Glomerular visceral epithelial cell (primary cell): ENCODE measurements at regions not wholly inside any gene's neighbourhood (a gene's known extent, or its start where the extent isn't known, plus 50 kb on each side); places are given as distances from the start of the nearest gene placed in this dataset.

ENCODE experiments used
- DNase-seq: peaks from one replicate; pipeline ENCODE4 v3.0.0-alpha.2; 2016; ENCODE audit errors: extremely low spot score

DNA sequence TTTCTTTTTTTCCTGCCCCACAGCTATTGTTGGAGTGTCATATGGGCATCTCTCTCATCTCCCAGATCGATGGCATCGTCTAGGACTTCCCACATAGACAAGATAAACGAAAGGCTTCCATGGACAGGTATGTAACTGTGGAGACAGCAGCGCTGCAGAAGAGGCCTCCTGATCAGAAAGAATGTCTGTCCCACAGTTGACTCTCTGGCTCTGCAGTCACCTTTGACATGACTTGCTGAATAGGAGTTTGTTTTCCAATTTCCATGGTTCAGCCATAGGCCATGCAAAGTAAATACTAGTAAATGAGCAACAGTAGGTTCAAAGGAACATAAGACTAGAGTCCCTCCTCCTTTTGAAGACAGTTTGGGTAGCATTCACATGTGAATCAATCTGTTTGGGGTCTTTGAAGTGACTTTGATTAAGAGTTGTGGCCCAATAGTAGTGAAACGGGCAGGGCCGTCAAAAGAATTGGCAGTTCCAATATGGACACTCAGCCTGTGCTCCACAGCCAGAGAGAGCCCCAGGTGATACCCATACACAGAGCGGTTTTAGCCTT is 134.7 kb upstream of the IFNGR1 start:
- DNase-seq: no peak

GRCh38 chr6:137353346-137353745 is 134.2 kb upstream of the IFNGR1 start:
- DNase-seq: peak; percentile 64

DNA sequence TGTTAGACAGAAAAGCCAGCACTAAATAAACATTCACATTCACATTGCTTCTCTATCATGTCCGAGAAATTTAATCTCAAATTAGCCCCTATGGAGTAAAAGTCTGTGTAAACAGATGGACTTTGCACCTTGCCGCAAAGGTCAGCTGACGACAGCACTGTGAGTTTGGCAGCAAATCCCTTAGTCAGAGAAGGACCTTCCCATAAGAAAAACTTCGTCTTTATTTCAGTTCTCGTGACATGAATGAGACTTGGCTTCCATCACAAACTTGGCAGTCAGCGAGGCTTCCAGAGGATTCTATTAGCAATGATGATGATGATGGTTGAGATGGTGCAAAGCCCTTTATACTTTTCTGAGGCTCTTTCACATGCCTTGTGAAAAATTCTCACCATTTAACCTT is 133.7 kb upstream of the IFNGR1 start:
- peak; percentile 4 for DNase-seq

DNA sequence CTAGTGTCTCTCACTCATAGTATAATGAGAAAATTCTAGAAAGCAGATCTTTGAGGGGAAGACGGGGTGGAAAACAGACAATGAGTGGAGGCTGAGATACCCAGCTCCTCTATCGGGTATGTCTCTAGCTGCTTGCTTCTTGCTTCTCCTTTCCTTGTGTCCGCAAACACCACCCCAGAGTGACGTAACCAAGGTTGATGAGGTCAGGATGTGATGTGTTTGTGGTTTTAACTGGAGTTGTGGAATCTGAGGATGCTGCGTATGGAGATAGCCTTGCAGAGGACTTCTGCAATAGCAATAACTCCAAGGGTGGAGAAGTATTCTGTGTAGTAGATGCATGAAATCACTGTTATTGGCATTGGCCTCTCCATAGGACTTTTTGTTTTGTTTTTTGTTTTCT is 132.7 kb upstream of the IFNGR1 start:
- peak; percentile 21 for DNase-seq

DNA sequence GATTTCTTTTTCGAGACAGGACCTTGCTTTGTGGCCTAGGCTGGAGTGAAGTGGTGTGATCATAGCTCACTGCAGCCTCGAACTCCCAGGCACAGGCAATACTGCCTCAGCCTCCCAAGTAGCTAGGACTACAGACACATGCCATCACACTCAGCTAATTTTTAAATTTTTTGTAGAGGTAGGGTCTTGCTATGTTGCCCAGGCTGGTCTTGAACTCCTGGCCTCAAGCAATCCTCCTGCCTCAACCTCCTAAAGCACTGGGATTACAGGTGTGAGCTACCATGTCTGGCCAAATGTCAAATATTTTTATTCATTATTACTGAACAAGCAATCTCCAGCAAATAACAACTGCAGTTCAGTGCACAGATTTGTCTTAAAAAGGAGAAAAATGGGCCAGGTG is 131.7 kb upstream of the IFNGR1 start:
- DNase-seq: no peak

GRCh38 chr6:137349856-137350830 is 131.0 kb upstream of the IFNGR1 start:
- DNase-seq: no peak

GRCh38 chr6:137348777-137349176 is 129.6 kb upstream of the IFNGR1 start:
- no peak for DNase-seq

DNA sequence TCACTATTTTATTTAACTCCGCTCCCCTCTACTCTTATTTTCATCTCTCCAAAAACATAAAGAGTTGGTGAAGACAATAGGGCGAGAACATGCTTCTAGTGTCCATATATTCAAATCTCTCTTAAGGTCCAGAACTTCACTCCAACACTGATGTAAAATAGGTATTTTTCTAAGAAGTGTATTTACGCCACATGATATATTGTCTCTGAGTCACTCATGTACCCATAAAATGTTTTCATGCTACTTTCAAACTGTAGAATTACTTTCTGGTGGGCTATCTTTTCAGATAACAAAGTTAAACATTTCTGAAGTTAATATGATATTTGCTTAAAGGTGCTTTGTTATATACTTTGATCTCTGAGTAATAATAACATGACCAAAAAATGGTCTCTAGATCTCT is 124.1 kb upstream of the IFNGR1 start:
- no peak for DNase-seq

DNA sequence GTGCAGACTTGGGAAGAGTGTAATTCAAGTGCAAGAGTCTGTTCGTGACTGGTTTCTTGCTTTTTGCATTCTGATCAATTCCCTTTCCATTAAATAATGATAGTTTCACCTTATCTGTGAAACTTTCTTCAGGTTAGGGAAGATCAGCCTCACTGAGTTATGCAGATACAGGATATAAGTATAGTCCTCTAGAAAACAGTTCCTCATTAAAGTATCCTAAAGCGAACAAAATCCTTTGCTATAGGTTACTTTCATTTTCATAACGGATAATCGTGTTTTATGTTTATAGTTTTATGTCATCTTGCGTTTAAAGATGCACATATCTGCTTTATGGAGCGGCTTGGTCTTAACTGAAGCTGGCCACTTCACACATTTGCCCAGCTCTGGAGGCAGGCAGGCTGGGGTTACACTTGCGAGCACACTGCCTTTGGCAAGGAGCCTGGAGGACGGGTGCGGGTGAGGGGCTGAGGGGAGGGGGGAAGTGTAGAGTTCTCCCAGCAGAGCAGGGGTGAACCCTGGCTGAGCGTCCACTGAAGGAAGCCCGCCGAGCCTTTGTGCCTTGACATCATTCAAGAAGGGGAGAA is 123.5 kb upstream of the IFNGR1 start:
- no peak for DNase-seq

DNA sequence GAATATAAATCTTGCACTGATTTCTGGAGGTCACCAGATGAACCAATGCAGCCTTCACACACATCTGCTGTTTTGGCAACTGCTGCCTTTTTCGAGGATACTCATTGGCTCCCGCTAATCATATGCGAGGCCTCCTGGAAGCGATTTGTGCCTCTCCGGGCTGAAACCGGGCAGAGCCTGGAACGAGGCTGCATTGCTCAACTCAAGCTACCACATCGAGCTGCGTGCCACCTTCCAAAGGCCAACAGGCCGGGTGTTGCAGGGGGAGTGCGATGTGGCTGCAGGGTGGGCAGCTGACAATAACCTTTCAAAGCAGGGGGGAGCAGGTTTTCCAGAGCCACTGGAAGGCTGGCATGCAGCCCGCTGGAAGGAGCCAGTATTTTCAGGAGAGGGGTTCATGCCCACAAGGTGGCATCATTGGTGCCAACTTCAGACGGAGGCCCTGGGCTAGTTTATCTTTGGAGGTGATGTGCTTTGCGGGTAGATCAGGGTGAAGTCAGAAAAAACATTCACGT is 122.6 kb upstream of the IFNGR1 start:
- DNase-seq: peak; percentile 43

DNA sequence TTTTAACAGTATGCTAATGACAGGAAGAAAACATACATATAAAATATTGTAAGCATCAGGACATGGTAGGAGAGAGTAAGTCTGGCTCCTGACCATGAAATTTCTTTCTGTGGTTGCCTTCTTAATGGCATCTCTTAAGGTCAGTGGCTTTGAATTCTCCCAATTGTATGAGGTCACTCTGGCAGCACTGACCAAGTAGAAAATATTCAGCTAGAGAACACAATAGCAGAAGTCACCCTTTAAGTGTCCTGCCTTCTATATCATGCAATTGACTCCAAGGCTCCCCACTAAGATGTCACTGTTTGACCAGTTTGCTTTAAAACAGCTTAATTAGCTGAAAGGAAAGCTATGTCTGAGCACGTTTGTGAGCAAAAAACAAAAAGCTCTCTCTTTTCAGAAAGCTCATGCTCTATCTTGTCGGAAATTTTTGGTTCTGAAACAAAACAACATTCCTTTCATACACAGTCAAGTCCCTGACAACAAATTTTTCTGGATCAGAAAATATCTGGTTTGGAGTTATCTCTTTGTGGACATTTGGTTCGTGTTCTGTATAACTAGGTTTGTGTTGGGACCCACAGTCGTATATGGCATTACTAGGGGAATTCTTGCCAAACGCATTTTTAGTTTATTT is 120.9 kb upstream of the IFNGR1 start:
- peak; percentile 27 for DNase-seq

- DNase-seq: no peak
Observed at GRCh38 chr6:137334884-137335283, 115.7 kb upstream of the IFNGR1 start.

GRCh38 chr6:137334094-137334493 is 114.9 kb upstream of the IFNGR1 start:
- DNase-seq: no peak

GRCh38 chr6:137332637-137333280 is 113.6 kb upstream of the IFNGR1 start:
- no peak for DNase-seq

- no peak for DNase-seq
Observed at GRCh38 chr6:137323860-137324259, 104.7 kb upstream of the IFNGR1 start.

DNA sequence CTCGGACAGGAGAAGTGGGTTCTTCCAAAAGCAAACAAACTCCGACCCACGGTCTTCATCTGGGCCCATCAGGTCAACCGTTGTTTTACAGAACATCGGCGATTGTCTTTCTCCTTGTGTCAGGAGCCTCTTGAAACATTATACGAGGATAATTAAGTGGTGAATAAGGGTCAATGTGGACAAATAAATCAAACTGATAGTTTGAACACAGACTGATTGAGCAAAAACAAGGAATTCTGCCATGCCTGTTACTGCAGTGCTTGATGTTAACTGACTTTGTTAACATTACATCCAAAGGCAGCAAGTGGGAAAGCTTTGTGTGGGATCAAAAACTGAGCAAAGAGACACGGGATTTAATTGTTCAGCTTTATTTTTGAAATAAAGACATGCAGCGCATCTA is 101.1 kb upstream of the IFNGR1 start:
- DNase-seq: no peak

DNA sequence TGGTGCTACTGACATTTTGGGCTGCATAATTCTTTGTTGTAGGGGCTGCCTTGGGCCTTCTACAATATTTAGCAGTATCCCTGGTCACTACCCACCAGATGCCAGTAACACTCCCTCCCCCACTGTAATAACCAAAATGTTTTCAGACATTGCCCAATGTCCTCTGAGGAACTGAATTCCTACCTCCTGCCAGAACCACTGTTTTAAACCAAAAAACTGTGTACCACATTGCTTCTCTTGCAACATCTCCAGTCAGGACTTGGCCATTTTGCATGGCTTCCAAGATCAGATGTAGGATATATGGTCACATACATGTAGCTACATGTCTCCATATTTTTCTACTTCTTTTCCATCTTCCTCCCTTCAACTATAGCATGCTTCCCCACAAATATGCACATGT is 97.4 kb upstream of the IFNGR1 start:
- DNase-seq: no peak

GRCh38 chr6:137315081-137315480 is 95.9 kb upstream of the IFNGR1 start:
- no peak for DNase-seq

- peak; percentile 73 for DNase-seq
Observed at GRCh38 chr6:137313928-137314855, 95.0 kb upstream of the IFNGR1 start.

- no peak for DNase-seq
Observed at GRCh38 chr6:137313211-137313610, 94.0 kb upstream of the IFNGR1 start.

DNA sequence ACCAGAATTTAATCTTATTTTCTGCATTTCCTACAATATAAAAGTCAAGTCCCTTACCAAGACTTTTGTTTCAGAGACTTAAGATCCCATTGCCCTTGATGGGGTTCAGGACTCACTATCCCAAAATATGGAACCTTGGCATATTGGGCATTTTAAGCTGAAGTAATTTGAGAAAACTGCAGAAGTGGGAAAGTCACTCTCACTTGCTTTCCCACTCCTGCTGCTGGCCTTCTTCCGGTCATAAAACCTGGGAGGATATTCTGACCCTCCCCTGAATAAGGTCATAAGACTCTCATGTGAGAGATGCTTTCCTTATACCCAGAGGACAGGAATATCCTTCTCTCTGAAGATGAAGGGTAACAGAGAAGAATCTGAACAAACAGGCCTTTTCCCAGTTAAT is 92.8 kb upstream of the IFNGR1 start:
- DNase-seq: no peak
